SH-SY5Y (cell line): ENCODE measurements at regions not wholly inside any gene's neighbourhood (a gene's known extent, or its start where the extent isn't known, plus 50 kb on each side); places are given as distances from the start of the nearest gene placed in this dataset.

ENCODE experiments used
- GATA2 ChIP-seq: IDR thresholded peaks from 2 replicates; pipeline ENCODE4 v1.6.1; 2011; ENCODE audit warnings: mild to moderate bottlenecking, low read depth, low read length
- GATA3 ChIP-seq: IDR thresholded peaks from 2 replicates; pipeline ENCODE4 v1.6.1; 2011; ENCODE audit warnings: low read depth, mild to moderate bottlenecking, low read length, moderate library complexity

GRCh38 chr10:34037499-34037898 is 703.0 kb upstream of the NRP1 start:
- TF ChIP-seq GATA2 (no peak), GATA3 (no peak)
